ENCODE measurements at regions not wholly inside any gene's neighbourhood (a gene's known extent, or its start where the extent isn't known, plus 50 kb on each side); places are given as distances from the start of the nearest gene placed in this dataset.

- no peaks in the 10 kb centered on the region for H3K79me2 ChIP-seq (ENCODE audit: insufficient read depth, low read length)
- H3K4me1 ChIP-seq (ENCODE audit: control insufficient read depth in 1 of 2, insufficient read depth in 2 of 2, low read length in 2 of 2) = no peaks in the 10 kb centered on the region; a peak in 1 of 4 replicates
- intact Hi-C loops (cut with micrococcal nuclease) = no loop called here
- ATAC-seq = no peak
- H3K27ac ChIP-seq (ENCODE audit: low read depth, low read length) = no peak overlapping the region
- CTCF ChIA-PET = no interaction called here
- H3K9me2 ChIP-seq (ENCODE audit: insufficient read depth) = 0 out of 2 replicates have a peak, but pooled peaks cover 5% of the 10 kb centered on the region
- no peaks in the 10 kb centered on the region for H3K9me3 ChIP-seq (ENCODE audit: control insufficient read depth in 1 of 2, insufficient read depth in 1 of 2, low read depth in 1 of 2, low read length in 2 of 2)
- no peaks in the 10 kb centered on the region for H3K36me3 ChIP-seq (ENCODE audit: control insufficient read depth in 1 of 2, insufficient read depth in 2 of 2, low read length in 2 of 2)
- TF ChIP-seq MAX (IDR thresholded peaks at IDR 0.05) (no peak), EGR1 (IDR thresholded peaks at IDR 0.05; ENCODE audit: low read depth) (no peak), JUND (IDR thresholded peaks at IDR 0.05) (no peak), ZBTB33 (IDR thresholded peaks at IDR 0.05; ENCODE audit: extremely low read depth, insufficient replicate concordance, low read length) (no peak), EZH2 (IDR thresholded peaks at IDR 0.05) (no peak), TCF7L2 (IDR thresholded peaks at IDR 0.05; ENCODE audit: borderline replicate concordance, extremely low read depth, insufficient read depth, insufficient read length) (no peak), ZFX (IDR thresholded peaks at IDR 0.05) (no peak), REST (IDR thresholded peaks at IDR 0.05; ENCODE audit: low read depth) (no peak), CEBPB (IDR thresholded peaks at IDR 0.05; ENCODE audit: low read depth) (no peak), POLR2A (IDR thresholded peaks at IDR 0.05; ENCODE audit: borderline replicate concordance, extremely low read depth, insufficient read depth, insufficient read length) (no peak)
- no peak overlapping the region for H3K4me2 ChIP-seq (ENCODE audit: low read length)
- H2AFZ ChIP-seq (ENCODE audit: low read depth, low read length, poor library complexity, severe bottlenecking) = no peak overlapping the region
- DNase-seq (ENCODE audit: low read depth, low spot score) = no peak
- no peak overlapping the region for H3K4me3 ChIP-seq (replicated peaks in 1 of 2; ENCODE audit: low read depth in 1 of 2, low read length in 2 of 2)
- no TSS peak for BruUV-seq (replicated peaks)
- no peaks in the 10 kb centered on the region for H3K27me3 ChIP-seq (ENCODE audit: insufficient read depth, low read length)
- RAD21 ChIA-PET (ENCODE audit: low non-redundant PET in 1 of 2, low total read pairs in 2 of 2, uncharacterized antibody in 2 of 2, unreplicated experiment in 2 of 2) = no interaction called here
- no peak overlapping the region for H3K9ac ChIP-seq (ENCODE audit: low read length)
- no peaks in the 10 kb centered on the region for H4K20me1 ChIP-seq (ENCODE audit: insufficient read depth)
- POLR2A ChIA-PET = no interaction called here
Observed at GRCh38 chr11:94708642-94709041, 59.5 kb upstream of the AMOTL1 start.

All from HCT116 (cell line).